ENCODE measurements at regions not wholly inside any gene's neighbourhood (a gene's known extent, or its start where the extent isn't known, plus 50 kb on each side); places are given as distances from the start of the nearest gene placed in this dataset.
A peak's percentile ranks its signal among the peaks of the same experiment; 100 is the strongest.

- DNase-seq, result no peak
These were observed 309.9 kb upstream of the PKDCC start for GRCh38 chr2:41737888-41738287.

DNA sequence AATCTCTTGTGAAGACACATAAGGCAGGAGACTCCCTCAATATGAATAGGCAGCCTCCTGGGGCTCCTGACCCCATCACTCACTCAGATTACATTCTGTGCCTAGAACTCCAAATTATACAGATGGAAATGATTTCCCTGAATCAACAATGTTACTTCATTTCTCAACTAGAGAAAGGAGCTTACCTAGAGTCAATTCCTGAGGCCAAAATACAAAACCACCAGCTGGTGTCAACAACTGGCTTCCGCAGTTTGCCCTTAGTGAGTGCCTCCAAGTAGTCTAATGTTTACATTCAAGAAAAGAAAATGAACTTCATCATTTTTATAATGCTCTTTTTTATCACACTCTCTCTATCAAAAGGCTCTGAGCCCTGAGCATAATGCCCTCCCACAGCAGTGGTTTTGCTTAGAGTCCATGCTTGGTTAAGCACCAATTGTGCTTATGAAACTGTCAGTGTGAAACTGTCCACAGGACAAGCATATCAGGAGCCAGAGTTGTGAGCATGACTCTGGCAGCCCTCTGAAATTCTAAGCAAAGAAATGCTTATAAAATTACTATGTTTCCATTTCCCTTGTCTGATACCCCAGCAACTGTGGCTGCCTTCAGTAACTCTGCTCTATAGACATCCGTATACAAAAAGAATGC is 305.7 kb upstream of the PKDCC start:
- DNase-seq, result no peak

- no peak for DNase-seq
These were observed 304.5 kb upstream of the PKDCC start for GRCh38 chr2:41743324-41743723.

- no peak for DNase-seq
These were observed 297.0 kb upstream of the PKDCC start for GRCh38 chr2:41750829-41751228.

- no peak for DNase-seq
These were observed 287.9 kb upstream of the PKDCC start for GRCh38 chr2:41759880-41760279.

DNA sequence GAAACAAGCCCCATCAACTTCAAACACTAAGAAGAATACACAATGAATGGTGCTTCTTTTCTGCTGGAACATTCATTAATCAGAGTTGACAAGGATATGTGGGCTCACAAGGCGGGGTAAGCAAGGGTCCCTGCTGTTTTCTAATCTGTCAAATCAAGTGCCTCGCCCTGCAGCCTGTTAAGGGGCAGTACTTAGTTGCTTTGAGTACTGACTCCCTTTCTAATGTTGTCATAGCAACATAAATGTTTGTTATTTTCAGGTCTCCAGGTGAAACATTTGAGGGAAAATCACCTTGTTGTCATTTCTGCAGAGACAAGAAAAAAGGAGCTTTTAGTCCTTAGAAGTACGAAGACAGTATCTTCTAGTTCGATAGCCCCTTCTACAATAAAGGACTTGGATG is 284.7 kb upstream of the PKDCC start:
- DNase-seq, result peak; percentile 90

DNA sequence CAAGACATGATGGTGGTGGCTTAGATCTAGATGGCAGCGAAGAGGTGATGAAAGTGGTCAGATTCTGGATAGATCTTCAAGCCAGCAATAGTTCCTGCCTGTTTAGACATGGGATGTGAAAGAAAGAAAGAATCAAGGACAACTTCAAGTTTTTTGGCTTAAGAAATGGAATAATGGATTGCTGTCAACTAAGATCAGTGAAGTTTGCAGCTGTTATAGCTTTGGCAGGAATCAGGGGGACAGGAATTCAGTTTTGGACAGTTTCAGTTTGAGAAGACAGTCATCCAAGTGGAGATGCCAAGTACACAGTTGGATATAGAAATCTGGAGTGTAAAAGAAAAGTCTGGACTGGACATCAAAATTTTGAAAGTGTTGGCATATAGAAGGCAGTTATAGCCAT is 283.7 kb upstream of the PKDCC start:
- DNase-seq, result no peak

- peak; percentile 6 for DNase-seq
These were observed 282.9 kb upstream of the PKDCC start for GRCh38 chr2:41764919-41765318.

DNA sequence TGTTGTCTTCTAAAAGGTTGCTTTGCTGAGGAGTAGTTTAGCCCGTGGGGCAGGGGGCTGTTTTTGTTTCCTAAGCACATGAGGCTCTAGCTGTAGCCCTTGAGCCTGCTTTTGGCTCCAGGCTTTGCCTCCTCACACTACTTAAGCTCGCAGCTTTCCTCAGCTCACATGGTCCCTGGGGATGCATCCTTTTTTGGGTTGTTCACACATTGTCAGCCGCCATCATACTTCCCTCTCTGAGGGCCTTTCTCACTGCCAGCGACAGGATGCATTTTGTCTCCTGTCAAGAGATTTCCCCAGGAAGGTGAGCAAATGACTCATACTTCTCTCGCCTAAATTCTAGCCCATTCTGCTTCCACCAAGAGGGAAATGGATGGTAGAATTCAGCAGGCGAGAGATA is 279.5 kb upstream of the PKDCC start:
- DNase-seq, result no peak

GRCh38 chr2:41771710-41772109 is 276.1 kb upstream of the PKDCC start:
- DNase-seq, result no peak

- no peak for DNase-seq
These were observed 275.1 kb upstream of the PKDCC start for GRCh38 chr2:41772697-41773096.

DNA sequence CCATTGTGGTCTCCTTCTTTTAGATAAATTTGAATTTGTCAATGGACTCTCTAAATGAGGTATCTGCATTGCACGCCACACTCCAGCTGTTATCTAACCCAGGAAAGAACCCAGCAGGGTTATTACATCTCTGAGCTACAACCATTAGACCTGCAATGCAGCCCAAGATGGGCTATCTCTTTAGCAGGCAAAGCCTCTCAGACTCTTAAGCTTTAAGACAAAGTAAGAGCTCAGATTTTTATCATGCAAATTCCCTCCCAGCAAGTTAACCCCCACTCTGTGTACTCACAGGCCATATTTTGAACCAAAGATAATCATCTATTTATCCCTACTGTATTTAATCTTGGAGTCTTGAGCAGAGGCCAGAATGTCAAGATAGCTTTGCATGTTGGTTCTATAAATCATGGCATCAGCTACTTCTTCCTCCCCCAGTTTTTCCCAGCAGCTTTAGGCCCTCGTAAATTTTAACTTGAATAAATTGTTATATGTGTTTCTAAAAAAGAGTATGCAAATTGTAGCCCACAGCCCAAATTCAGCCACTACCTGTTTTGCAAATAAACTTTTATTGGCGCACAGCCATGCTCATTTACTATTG is 273.7 kb upstream of the PKDCC start:
- no peak for DNase-seq

DNA sequence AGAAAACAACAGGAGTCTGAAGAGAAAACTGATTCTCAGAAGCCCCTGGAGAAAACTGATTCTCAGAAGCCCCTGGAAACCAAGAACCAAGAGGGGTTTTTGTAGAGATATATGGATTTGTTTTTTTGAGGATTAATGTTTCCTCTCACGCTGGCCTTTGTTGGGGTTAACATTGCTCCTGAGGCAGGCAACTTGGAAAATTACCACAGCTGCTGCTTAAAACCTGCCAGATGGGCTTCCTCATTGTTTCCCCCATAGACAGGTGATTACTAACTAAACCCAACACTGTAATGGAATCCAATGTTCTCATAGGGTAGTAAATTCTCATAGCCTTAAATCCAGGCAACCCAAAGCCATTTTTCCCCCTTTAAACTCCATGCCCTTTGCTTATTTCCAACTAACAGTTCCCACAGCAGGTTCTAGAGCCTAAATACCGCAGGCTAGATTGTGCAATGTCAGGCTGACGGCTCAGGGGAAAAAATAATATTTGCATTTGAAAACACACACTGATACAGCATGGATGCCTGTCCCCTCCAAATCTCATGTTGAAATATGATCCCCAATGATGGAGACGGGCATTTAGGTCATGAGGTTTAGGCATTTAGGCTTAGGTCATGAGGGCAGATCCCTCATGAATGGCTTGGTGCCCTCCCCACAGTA is 272.3 kb upstream of the PKDCC start:
- no peak for DNase-seq

DNA sequence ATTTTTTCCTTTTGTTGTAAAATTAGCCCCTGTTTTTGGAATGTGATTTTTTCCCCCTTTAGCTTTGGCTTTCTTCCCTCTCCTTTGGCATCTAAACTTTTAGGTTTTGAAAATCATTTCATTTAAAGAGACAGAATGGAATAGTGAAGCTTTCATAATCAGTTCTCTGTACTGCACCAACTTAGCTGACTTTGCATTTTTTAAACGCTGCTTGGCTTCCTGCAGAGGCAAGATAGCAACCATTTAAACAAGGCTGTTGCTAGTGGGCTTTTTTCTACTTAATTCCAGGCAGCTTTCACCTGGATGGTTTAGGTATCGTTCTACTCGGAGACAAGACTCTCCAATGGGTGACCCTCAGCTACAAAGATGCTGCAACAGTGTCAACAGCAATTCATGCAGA is 267.9 kb upstream of the PKDCC start:
- DNase-seq, result peak; percentile 17

DNA sequence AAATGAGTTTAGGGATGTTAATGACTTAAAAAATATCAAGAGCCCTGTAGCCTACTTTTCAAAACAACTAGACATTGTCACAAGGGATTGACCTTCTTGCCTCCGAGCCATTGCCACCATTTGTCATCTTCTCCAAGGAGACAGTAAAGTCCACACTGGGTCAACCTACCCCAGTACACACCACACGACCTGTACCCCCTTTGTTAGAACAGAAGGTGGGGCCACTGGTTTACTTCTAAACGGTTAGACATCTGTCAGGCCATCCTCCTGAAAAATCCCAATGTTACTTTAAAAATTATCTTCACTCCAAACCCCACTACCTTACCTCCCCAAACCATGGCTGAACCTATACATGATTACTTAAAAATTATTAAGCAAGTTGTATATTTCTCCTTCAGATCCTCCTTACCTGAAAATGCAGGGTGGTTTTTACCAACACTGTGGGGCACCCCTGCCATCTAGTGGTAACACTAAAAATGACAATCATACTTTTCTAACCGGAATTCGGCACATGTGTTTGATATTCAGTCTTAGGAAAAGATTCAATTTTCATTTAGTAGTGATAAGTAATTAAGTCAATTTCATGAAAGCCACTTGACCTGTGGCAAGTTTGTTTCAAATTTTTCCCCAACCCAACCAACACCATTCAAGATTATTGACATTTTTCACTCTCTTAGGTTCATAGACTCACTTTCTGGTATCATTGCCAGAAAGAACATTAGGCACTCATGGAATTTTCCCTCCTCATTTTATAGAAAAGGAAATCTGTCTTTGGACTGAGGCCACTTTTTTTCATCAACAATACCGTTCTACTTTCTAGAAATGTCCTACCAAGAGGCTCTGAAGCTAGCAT is 265.3 kb upstream of the PKDCC start:
- peak; percentile 26 for DNase-seq

GRCh38 chr2:41784496-41784895 is 263.3 kb upstream of the PKDCC start:
- DNase-seq, result no peak

- no peak for DNase-seq
These were observed 262.4 kb upstream of the PKDCC start for GRCh38 chr2:41785251-41786022.

- no peak for DNase-seq
These were observed 256.3 kb upstream of the PKDCC start for GRCh38 chr2:41791523-41791922.

DNA sequence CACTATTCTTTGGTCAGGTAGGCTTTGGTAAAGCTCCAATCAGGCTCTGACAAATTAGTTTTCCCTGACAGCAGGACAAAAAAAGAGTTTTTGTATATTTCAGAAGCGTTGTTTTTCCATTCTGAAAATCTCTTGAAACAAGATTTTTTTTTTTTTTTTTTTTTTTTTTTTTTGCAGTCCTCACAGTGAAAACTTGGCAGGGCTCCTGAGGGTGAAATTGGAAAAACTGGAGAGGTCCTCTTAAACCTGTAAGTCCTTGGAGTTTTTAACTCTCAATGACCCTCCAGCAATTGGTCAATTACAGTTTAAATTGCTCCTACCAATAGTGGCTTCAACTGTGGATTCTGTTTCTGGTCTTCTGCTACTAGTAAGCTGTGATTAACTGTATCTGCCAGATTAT is 244.5 kb upstream of the PKDCC start:
- no peak for DNase-seq

DNA sequence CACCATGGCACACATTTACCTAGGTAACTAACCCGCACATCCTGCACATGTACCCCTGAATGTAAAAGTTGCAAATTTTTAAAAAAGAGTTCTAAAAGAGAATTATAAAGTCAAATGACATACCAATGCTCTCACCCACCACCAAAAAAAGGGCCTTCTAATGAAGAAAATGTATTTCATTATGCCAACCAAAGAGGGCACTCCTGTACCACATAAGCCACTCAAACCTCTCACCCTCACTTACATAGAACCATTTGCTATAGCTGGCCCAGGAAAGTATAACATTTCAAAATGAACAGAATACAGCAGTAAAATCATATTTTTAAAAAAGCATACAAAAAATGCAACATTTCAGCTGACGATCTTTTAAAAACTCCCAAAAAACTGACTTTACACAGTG is 241.5 kb upstream of the PKDCC start:
- DNase-seq, result no peak

DNA sequence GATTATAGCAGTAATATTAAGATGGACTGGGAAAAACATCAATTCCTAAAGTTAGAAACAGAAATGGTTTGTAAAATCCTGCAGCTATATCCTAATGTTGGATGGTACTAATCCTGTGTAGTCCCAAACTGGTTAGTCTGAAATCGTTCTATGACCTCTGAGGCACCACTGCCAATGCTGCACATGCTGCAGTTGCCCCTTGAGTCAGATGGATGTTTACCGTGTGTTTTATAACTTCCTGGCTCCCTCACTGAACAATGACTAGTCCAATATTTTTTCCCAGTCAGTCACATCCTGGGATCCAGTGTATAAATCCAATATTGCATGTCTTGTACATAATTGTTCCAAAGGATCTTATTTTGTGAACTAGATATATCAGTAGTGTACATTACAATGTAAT is 226.7 kb upstream of the PKDCC start:
- no peak for DNase-seq

DNA sequence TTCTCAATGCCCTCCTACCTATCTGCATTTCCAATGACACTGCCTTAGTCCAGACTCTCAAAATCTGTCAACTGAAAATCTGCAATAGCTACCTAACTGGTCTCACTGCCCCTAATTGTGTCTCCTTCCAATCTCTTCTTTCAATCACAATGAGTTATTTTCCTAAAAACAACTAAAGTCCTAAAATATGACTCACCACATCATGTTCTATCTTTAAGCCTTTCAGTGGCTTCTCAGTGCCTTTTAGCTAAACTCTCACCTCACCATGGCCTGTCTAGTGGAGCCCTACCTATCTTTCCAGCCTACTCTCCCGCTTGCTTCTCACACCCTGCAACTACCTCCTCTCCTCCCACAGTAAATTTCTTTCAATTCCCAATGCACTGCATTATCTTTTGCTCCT is 220.9 kb upstream of the PKDCC start:
- DNase-seq, result no peak
